GM13977 (cell line): ENCODE measurements at regions not wholly inside any gene's neighbourhood (a gene's known extent, or its start where the extent isn't known, plus 50 kb on each side); places are given as distances from the start of the nearest gene placed in this dataset.

Experiments used
- DNase-seq: peaks from one replicate; pipeline ENCODE4 v3.0.0; 2012; ENCODE audit warnings: low spot score
- CTCF ChIP-seq: IDR thresholded peaks from 2 replicates; pipeline ENCODE4 v1.5.1; 2012; ENCODE audit warnings: mild to moderate bottlenecking, control low read depth; ENCODE audit not compliant: insufficient read depth; ENCODE audit errors: extremely low read depth, missing control alignments
- in situ Hi-C: fragments of 300-500 bp; cut with MboI; formaldehyde crosslinking; loops from one replicate; pipeline ENCODE4 v1.12.0; 2022; ENCODE audit warnings: low sequenced_read_pairs, low pct_unique_long_range_greater_than_20kb, mixed read lengths, inconsistent platforms; ENCODE audit not compliant: unreplicated experiment

GRCh38 chr3:90016555-90016954 is 909.1 kb downstream of the EPHA3 start:
- in situ Hi-C loops: no loop called here
- TF ChIP-seq CTCF: no peak
- no peak for DNase-seq

- no peak for DNase-seq
- in situ Hi-C loops: no loop called here
- TF ChIP-seq CTCF: no peak
These were observed 911.4 kb downstream of the EPHA3 start for GRCh38 chr3:90018779-90019178.

- DNase-seq: no peak
- no peak for TF ChIP-seq CTCF
- in situ Hi-C loops: no loop called here
These were observed 917.6 kb downstream of the EPHA3 start for GRCh38 chr3:90025019-90025418.

- no peak for DNase-seq
- in situ Hi-C loops: no loop called here
- TF ChIP-seq CTCF: no peak
These were observed 919.0 kb downstream of the EPHA3 start for GRCh38 chr3:90026406-90026805.

GRCh38 chr3:90031121-90031520 is 923.7 kb downstream of the EPHA3 start:
- DNase-seq: no peak

GRCh38 chr3:90032980-90033641 is 925.7 kb downstream of the EPHA3 start:
- no peak for DNase-seq
- in situ Hi-C loops: no loop called here
- TF ChIP-seq CTCF: no peak

More at GRCh38 chr3:90031121-90031520, 923.7 kb downstream of the EPHA3 start:
- no peak for TF ChIP-seq CTCF
- in situ Hi-C loops: no loop called here

GRCh38 chr3:90034038-90034437 is 926.6 kb downstream of the EPHA3 start:
- DNase-seq: no peak
- in situ Hi-C loops: no loop called here
- TF ChIP-seq CTCF: no peak
